ENCODE measurements at regions not wholly inside any gene's neighbourhood (a gene's known extent, or its start where the extent isn't known, plus 50 kb on each side); places are given as distances from the start of the nearest gene placed in this dataset.

GRCh38 chr2:211049321-211050018 is 493.1 kb downstream of the CPS1 start:
- TF ChIP-seq GATA3 (IDR thresholded peaks at IDR 0.05; ENCODE audit: low read depth, low read length) (no peak), GATA2 (IDR thresholded peaks at IDR 0.05; ENCODE audit: low read depth, low read length) (no peak)

GRCh38 chr2:211055438-211055837 is 499.0 kb downstream of the CPS1 start:
- no peak for TF ChIP-seq GATA3 (IDR thresholded peaks at IDR 0.05; ENCODE audit: low read depth, low read length)
- no peak for TF ChIP-seq GATA2 (IDR thresholded peaks at IDR 0.05; ENCODE audit: low read depth, low read length)

GRCh38 chr2:211061612-211062296 is 505.4 kb downstream of the CPS1 start:
- no peak for TF ChIP-seq GATA2 (IDR thresholded peaks at IDR 0.05; ENCODE audit: low read depth, low read length)

DNA sequence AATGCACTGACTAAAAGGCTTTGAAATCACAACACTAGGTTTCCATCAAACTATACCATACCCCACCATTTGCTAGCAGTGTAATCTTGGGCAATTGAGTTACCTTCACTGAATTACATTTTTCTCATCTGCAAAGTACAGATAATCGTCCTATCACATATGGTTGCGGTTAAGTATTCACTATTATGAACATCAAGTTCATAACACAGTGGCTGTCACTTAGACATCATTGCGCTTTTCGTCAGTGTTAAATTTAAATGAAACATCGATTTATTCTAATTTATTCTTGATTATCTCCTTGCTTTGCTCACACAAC is 505.9 kb downstream of the CPS1 start:
- no peak for TF ChIP-seq GATA3 (IDR thresholded peaks at IDR 0.05; ENCODE audit: low read depth, low read length)
- TF ChIP-seq GATA2 (IDR thresholded peaks at IDR 0.05; ENCODE audit: low read depth, low read length): no peak

DNA sequence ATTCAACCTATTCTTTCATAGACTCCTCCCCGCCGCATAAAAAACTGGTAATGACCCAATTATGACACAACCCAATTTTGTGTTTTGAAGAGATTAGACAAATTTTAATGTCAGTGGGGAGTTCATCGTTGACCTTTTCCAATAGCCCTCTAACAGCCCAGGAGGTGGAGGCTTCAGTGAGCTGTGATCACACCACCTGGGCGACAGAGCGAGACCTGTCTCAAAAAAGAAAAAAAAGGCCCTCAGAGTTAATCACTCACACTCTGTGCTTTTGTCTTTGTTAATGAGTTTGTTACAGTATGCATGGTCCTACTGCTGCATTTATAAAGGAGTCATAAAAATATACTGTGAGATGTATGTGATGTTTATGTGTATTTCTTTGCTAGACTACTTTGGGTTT is 510.6 kb downstream of the CPS1 start:
- no peak for TF ChIP-seq GATA2 (IDR thresholded peaks at IDR 0.05; ENCODE audit: low read depth, low read length)
- no peak for TF ChIP-seq GATA3 (IDR thresholded peaks at IDR 0.05; ENCODE audit: low read depth, low read length)

GRCh38 chr2:211068108-211068780 is 511.8 kb downstream of the CPS1 start:
- TF ChIP-seq GATA2 (IDR thresholded peaks at IDR 0.05; ENCODE audit: low read depth, low read length) (no peak), GATA3 (IDR thresholded peaks at IDR 0.05; ENCODE audit: low read depth, low read length) (no peak)

DNA sequence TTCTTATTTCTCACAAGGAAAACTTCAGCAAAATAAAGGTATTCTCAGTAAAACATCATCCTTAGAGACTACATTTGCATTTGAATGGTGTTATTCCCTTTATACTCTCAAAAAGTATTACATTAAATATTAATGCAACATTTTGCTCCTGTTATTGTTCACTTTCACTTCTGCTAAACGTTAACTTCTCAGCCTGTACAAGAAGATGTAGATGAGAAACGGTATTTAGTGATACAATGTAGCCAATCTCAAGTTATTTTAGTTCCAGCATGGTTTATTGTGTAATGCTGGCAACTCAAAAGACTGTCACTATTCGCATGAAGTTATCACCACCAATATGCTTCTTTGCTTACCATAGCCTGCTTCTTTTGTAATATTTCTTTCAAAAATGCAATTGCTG is 514.1 kb downstream of the CPS1 start:
- TF ChIP-seq GATA2 (IDR thresholded peaks at IDR 0.05; ENCODE audit: low read depth, low read length): no peak
- TF ChIP-seq GATA3 (IDR thresholded peaks at IDR 0.05; ENCODE audit: low read depth, low read length): no peak

- TF ChIP-seq GATA2 (IDR thresholded peaks at IDR 0.05; ENCODE audit: low read depth, low read length): no peak
- no peak for TF ChIP-seq GATA3 (IDR thresholded peaks at IDR 0.05; ENCODE audit: low read depth, low read length)
Observed at GRCh38 chr2:211077216-211077767, 520.9 kb downstream of the CPS1 start.

GRCh38 chr2:211084352-211084751 is 528.0 kb downstream of the CPS1 start:
- TF ChIP-seq GATA3 (IDR thresholded peaks at IDR 0.05; ENCODE audit: low read depth, low read length): no peak
- TF ChIP-seq GATA2 (IDR thresholded peaks at IDR 0.05; ENCODE audit: low read depth, low read length): no peak

DNA sequence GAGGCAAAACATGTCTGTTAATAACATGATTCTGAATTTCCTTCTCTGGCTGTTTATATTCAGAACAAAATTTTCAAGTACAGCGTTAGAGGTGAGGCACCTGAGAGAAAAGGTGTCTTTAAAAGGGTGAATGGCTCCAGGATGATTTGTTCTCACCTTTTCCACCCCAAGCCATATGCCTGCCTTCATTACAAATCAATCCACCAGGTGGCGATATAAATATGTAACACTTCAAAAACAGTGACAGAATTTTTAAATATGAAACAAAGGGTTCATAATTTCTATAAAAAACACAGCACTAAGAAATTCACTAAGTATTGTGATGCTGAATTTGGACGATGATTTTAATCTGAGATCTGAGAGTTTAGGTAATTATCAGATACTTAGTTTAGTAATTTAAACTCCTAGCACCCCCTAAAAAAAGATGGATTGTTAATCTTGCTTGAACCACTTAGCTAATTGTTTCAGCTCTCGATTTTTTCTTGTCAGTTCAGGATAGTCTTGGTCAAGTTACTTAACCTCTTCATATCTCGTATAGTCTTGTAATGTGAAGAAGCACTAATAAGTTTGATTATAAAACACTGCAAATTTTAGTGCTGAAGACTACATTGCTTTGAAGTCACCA is 528.8 kb downstream of the CPS1 start:
- TF ChIP-seq GATA2 (IDR thresholded peaks at IDR 0.05; ENCODE audit: low read depth, low read length): no peak
- TF ChIP-seq GATA3 (IDR thresholded peaks at IDR 0.05; ENCODE audit: low read depth, low read length): no peak

- TF ChIP-seq GATA2 (IDR thresholded peaks at IDR 0.05; ENCODE audit: low read depth, low read length) (no peak), GATA3 (IDR thresholded peaks at IDR 0.05; ENCODE audit: low read depth, low read length) (no peak)
Observed at GRCh38 chr2:211086049-211086448, 529.6 kb downstream of the CPS1 start.

- TF ChIP-seq GATA2 (IDR thresholded peaks at IDR 0.05; ENCODE audit: low read depth, low read length) (no peak), GATA3 (IDR thresholded peaks at IDR 0.05; ENCODE audit: low read depth, low read length) (no peak)
Observed at GRCh38 chr2:211089127-211089526, 532.7 kb downstream of the CPS1 start.

DNA sequence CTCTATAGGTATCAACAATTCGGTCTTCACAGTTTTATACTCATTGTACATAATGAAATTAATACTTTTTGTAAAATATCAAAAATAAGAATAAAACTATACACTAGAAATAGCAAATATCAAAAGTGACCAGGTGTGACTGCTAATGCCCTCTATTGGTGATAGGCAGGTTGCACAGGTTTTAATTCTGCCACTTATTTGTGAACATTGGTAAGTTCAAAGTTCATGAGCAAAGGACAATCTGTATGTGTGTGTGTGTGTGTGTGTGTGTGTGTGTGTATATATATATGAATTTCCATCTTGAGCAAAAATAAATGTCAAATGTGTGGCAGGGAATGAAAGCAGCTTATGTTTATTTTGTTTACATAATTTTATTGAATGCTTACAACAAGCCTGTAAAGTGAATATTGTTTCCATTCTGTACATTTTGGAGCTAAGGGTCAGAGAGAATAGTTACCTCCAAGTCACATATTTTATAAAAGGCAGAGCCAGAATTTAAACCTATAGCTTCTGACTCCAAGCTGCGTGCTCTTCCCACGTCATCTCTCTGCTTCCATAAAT is 537.4 kb downstream of the CPS1 start:
- TF ChIP-seq GATA2 (IDR thresholded peaks at IDR 0.05; ENCODE audit: low read depth, low read length) (no peak), GATA3 (IDR thresholded peaks at IDR 0.05; ENCODE audit: low read depth, low read length) (no peak)

DNA sequence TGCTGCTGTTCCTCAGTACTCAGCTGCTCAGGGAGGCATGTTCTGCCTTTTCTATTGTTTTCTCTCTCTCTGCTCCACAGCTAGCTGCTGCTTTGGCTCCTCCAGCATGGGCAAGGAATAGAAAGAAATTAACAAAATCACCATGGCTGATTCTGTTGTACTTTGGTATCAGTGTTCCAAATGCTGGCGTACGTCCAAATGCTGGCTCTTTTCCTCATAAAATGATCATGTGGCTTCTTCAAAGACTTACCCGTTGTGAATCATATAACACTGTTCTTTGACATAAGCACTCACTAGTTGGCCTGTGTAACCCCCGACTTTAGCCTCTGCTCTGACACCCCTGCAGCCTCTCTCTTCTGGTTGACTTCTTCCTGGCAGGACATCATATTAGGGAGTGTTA is 547.6 kb downstream of the CPS1 start:
- TF ChIP-seq GATA3 (IDR thresholded peaks at IDR 0.05; ENCODE audit: low read depth, low read length): no peak
- TF ChIP-seq GATA2 (IDR thresholded peaks at IDR 0.05; ENCODE audit: low read depth, low read length): no peak
